ENCODE measurements at regions not wholly inside any gene's neighbourhood (a gene's known extent, or its start where the extent isn't known, plus 50 kb on each side); places are given as distances from the start of the nearest gene placed in this dataset.

GRCh38 chr16:86338403-86339115, 171.8 kb upstream of the FOXF1 start:
- no peak for DNase-seq (ENCODE audit: low spot score)
- TF ChIP-seq, protein P1, sequence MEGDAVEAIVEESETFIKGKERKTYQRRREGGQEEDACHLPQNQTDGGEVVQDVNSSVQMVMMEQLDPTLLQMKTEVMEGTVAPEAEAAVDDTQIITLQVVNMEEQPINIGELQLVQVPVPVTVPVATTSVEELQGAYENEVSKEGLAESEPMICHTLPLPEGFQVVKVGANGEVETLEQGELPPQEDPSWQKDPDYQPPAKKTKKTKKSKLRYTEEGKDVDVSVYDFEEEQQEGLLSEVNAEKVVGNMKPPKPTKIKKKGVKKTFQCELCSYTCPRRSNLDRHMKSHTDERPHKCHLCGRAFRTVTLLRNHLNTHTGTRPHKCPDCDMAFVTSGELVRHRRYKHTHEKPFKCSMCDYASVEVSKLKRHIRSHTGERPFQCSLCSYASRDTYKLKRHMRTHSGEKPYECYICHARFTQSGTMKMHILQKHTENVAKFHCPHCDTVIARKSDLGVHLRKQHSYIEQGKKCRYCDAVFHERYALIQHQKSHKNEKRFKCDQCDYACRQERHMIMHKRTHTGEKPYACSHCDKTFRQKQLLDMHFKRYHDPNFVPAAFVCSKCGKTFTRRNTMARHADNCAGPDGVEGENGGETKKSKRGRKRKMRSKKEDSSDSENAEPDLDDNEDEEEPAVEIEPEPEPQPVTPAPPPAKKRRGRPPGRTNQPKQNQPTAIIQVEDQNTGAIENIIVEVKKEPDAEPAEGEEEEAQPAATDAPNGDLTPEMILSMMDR (IDR thresholded peaks at IDR 0.05; ENCODE audit: extremely low read depth, missing control alignments), result no peak

GRCh38 chr16:86342161-86342834, 168.0 kb upstream of the FOXF1 start:
- no peak for DNase-seq (ENCODE audit: low spot score)
- TF ChIP-seq, protein P1 (IDR thresholded peaks at IDR 0.05; ENCODE audit: extremely low read depth, missing control alignments), result no peak

DNA sequence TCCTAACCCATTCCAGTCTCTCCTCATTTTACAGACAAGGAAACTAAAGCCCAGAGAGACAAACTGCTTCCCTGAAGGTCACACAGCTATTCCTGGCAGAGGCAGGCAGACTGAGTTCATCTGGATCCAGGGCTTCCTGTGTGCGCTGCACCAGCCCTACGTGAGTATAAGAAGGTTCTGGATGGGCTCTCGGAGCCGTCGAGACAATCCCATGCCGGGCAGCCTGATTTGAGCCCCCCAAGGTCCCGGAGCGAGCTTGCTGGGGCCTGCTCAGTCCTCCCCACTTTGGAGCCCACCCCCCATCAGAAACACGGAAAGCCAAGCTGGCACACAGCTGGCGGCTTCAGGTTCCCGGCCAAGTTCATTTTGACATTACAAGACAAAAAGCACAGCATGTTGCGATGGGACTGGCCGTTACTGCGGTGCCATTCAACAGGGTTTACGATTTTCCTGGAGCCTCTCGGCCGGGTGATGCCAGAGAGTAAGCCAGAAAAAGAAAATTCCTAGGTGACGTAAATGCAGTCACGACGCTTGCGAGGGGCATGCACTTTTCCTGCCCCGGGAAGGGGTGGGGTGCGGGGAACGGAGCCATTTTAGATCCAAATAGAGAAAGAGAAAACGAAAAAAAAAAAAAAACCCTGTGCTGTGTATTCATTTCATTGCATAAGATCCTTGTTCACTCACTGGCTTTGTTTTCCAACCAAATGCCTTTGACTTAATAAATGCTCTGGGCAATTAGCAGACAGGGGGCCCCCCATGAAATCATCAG, 167.1 kb upstream of the FOXF1 start:
- no peak for DNase-seq (ENCODE audit: low spot score)
- TF ChIP-seq, protein P1 (IDR thresholded peaks at IDR 0.05; ENCODE audit: extremely low read depth, missing control alignments), result no peak

DNA sequence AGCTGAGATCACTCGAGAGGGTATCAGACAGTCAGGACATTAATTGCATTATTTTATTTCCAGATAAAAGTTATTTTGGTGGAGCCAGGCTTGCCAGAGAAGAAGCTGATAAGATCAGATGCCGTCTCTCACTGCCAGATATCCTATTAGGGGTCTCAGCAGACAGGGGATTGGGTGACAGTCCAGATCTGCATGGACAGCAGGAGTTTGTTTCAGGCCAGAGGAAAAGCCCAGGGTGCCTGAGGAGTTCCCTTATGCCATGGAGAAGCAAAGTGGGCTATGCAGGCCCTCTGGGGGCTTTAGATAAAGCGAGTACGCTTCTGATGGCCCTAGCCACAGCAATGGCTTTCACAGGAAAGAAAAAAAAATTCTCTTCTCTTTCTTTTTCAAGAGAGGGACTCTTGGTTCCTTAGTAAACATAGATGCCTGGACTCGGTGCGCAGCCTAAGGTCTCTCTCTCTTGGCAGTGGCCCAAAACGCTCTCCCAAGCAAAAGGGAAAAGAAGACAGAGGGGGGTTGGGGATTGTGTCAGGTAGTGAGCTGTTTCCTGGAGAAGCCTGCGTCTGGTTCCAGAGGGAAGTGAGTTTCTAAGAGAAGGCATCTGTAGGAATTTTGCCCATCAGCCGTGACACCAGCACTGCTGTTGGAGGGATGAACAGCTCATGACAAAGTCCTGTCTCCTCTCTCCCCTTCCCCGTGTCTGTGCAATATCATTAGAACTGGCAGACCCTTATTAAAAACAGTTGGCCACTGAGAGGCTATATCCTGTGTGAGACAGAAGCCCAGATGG, 166.3 kb upstream of the FOXF1 start:
- TF ChIP-seq, protein P1 (IDR thresholded peaks at IDR 0.05; ENCODE audit: extremely low read depth, missing control alignments), result no peak
- no peak for DNase-seq (ENCODE audit: low spot score)

DNA sequence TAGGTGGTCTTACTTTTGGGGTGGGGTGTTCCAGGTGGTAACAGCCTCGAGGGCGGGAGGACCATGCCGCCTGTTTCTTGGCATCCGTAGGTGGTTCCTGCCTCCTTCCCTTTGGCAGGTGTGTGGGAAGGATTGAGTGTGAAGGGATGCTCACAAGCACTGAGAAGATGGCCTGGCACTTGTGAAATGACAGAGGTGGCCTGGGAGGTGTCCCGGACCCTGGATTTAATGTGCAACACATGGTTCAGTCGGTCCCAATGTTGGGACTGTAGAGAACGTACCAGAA, 165.8 kb upstream of the FOXF1 start:
- DNase-seq (ENCODE audit: low spot score), result no peak
- TF ChIP-seq, protein P1 (IDR thresholded peaks at IDR 0.05; ENCODE audit: extremely low read depth, missing control alignments), result no peak

GRCh38 chr16:86344881-86345280, 165.4 kb upstream of the FOXF1 start:
- TF ChIP-seq, protein P1 (IDR thresholded peaks at IDR 0.05; ENCODE audit: extremely low read depth, missing control alignments), result no peak
- DNase-seq (ENCODE audit: low spot score), result no peak
